CD4-positive, alpha-beta memory T cell (primary cell): ENCODE measurements at regions not wholly inside any gene's neighbourhood (a gene's known extent, or its start where the extent isn't known, plus 50 kb on each side); places are given as distances from the start of the nearest gene placed in this dataset.
"Not testable (repeated sequence)": the region's sequence is repeated elsewhere in the genome, so short reads cannot be mapped to it uniquely, and the experiment has no call there.

Experiments
- CTCF ChIA-PET: fragments of 350-600 bp; sonication (Branson Sonifier 250); formaldehyde crosslinking; loops from one replicate; lab custom pipeline; 2021; ENCODE audit warnings: inconsistent platforms; ENCODE audit not compliant: partially characterized antibody; lab: Charles Lee
- POLR2A ChIA-PET: fragments of 350-600 bp; sonication (Branson Sonifier 250); formaldehyde crosslinking; loops from one replicate; lab custom pipeline; 2021; ENCODE audit not compliant: partially characterized antibody; lab: Charles Lee
- DNase-seq, 5 donors: peaks; one replicate each; pipeline versions ENCODE4 v3.0.0 to v3.0.0-alpha.2; 2020 to 2022; ENCODE audit warnings: mixed read lengths in 1 of 5
- H3K27ac ChIP-seq: one replicate; pipeline ENCODE4 v1.7.0; 2013; ENCODE audit warnings: low read depth, low read length
- H3K27me3 ChIP-seq: 2 replicates; pipeline ENCODE4 v1.7.0; 2013; ENCODE audit warnings: mild to moderate bottlenecking, low read length, moderate library complexity; ENCODE audit not compliant: insufficient read depth
- H3K36me3 ChIP-seq: 2 replicates; pipeline ENCODE4 v1.7.0; 2013; ENCODE audit warnings: mild to moderate bottlenecking, low read length, moderate library complexity; ENCODE audit not compliant: insufficient read depth
- H3K4me1 ChIP-seq: 2 replicates; pipeline ENCODE4 v1.7.0; 2013; ENCODE audit warnings: mild to moderate bottlenecking, low read length, moderate library complexity; ENCODE audit not compliant: insufficient read depth
- H3K4me3 ChIP-seq, 2 donors: one replicate each; pipeline ENCODE4 v1.7.0; 2013; ENCODE audit warnings: low read length in 2 of 2, mild to moderate bottlenecking in 1 of 2
- H3K9me3 ChIP-seq, 2 donors: one replicate each; pipeline ENCODE4 v1.7.0; 2013; ENCODE audit warnings: low read length in 2 of 2, control low read depth in 1 of 2; ENCODE audit not compliant: control insufficient read depth in 1 of 2
- H3K27ac Mint-ChIP-seq, 7 donors: one replicate each; pipeline ENCODE4 v1.8.0; 2020 to 2021; ENCODE audit warnings: mixed read lengths in 7 of 7, mild to moderate bottlenecking in 6 of 7, inconsistent platforms in 3 of 7, moderate library complexity in 3 of 7
- H3K27me3 Mint-ChIP-seq, 2 donors: one replicate each; pipeline ENCODE4 v1.8.0; 2020 to 2021; ENCODE audit warnings: mixed read lengths in 2 of 2
- H3K36me3 Mint-ChIP-seq, 2 donors: one replicate each; pipeline ENCODE4 v1.8.0; 2020 to 2021; ENCODE audit warnings: mixed read lengths in 2 of 2, inconsistent platforms in 1 of 2, mild to moderate bottlenecking in 1 of 2
- H3K4me1 Mint-ChIP-seq, 4 donors: one replicate each; pipeline ENCODE4 v1.8.0; 2020 to 2021; ENCODE audit warnings: mixed read lengths in 4 of 4, mild to moderate bottlenecking in 1 of 4
- H3K4me3 Mint-ChIP-seq, 8 donors: one replicate each; pipeline ENCODE4 v1.8.0; 2020 to 2021; ENCODE audit warnings: mixed read lengths in 8 of 8, mild to moderate bottlenecking in 7 of 8, moderate library complexity in 6 of 8, inconsistent platforms in 3 of 8
- H3K9me3 Mint-ChIP-seq, 8 donors: one replicate each; pipeline ENCODE4 v1.8.0; 2020 to 2021; ENCODE audit warnings: mixed read lengths in 8 of 8, mild to moderate bottlenecking in 5 of 8, inconsistent platforms in 3 of 8, moderate library complexity in 1 of 8
- intact Hi-C: fragments of 100-400 bp; cut with micrococcal nuclease; formaldehyde crosslinking; loops from one replicate; pipeline ENCODE4 v1.15.1; 2023

DNA sequence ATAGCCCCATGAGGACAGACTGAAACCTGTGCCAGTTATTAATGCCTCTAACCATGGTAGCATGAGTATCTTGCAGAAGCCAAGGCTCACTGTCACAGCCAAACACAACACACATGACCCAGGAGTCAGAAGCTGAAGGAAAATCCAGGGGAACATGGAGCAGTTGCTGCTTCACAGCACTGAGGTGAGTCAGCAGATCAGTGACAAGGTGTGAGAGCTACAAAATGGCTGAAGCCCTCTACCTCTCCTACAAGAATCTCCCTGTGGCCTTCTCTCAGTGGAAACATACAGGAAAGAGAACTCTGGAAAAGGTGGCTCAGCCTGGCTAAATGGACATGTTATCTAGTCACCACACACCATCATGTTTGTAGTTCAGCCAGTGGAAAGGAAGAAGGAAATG lies 93.5 kb downstream of the NAB1 start:
- intact Hi-C loops = no loop called here
- POLR2A ChIA-PET = no interaction called here
- H3K9me3 ChIP-seq = no peaks in the 10 kb centered on the region
- Mint-ChIP-seq H3K27me3 (peaks cover 1 to 6% of the 10 kb centered on the region in 2 donors), H3K4me1 (no peaks in the 10 kb centered on the region), H3K4me3 (no peak overlapping the region), H3K9me3 (no peaks in the 10 kb centered on the region), H3K36me3 (no peaks in the 10 kb centered on the region), H3K27ac (peak overlapping the region in 1 of 7 donors; percentile 9)
- DNase-seq = no peak
- H3K27me3 ChIP-seq = no peaks in the 10 kb centered on the region
- CTCF ChIA-PET = interaction anchor here (1.2 kb wide), 1 partner anchor 38 kb away, joined by 3 read pairs; no protein-coding TSS in a partner anchor
- H3K27ac ChIP-seq = no peak overlapping the region
- H3K4me1 ChIP-seq = no peaks in the 10 kb centered on the region
- H3K4me3 ChIP-seq = no peak overlapping the region
- H3K36me3 ChIP-seq = no peaks in the 10 kb centered on the region

- Histone ChIP-seq H3K4me3 (no peak overlapping the region), H3K36me3 (no peaks in the 10 kb centered on the region), H3K27me3 (no peaks in the 10 kb centered on the region), H3K27ac (no peak overlapping the region), H3K4me1 (no peaks in the 10 kb centered on the region), H3K9me3 (no peaks in the 10 kb centered on the region)
- no peak for DNase-seq
- H3K4me3 Mint-ChIP-seq = no peak overlapping the region
- CTCF ChIA-PET = no interaction called here
- peaks cover 1 to 5% of the 10 kb centered on the region in 2 donors for H3K27me3 Mint-ChIP-seq
- no peak overlapping the region for H3K27ac Mint-ChIP-seq
- POLR2A ChIA-PET = no interaction called here
- no peaks in the 10 kb centered on the region for H3K4me1 Mint-ChIP-seq
- H3K36me3 Mint-ChIP-seq = no peaks in the 10 kb centered on the region
- intact Hi-C loops = no loop called here
- no peaks in the 10 kb centered on the region for H3K9me3 Mint-ChIP-seq
Measured at GRCh38 chr2:190744041-190744440, 95.2 kb downstream of the NAB1 start.

- H3K27me3 Mint-ChIP-seq = peaks cover 1 to 5% of the 10 kb centered on the region in 2 donors
- intact Hi-C loops = no loop called here
- Histone ChIP-seq H3K27ac (no peak overlapping the region), H3K27me3 (no peaks in the 10 kb centered on the region), H3K4me3 (no peak overlapping the region), H3K9me3 (no peaks in the 10 kb centered on the region), H3K36me3 (no peaks in the 10 kb centered on the region), H3K4me1 (no peaks in the 10 kb centered on the region)
- H3K27ac Mint-ChIP-seq = peak overlapping the region in 1 of 7 donors; percentile 5
- DNase-seq = no peak
- H3K9me3 Mint-ChIP-seq = no peaks in the 10 kb centered on the region
- no peak overlapping the region for H3K4me3 Mint-ChIP-seq
- H3K4me1 Mint-ChIP-seq = no peaks in the 10 kb centered on the region
- no peaks in the 10 kb centered on the region for H3K36me3 Mint-ChIP-seq
- POLR2A ChIA-PET = no interaction called here
- CTCF ChIA-PET = no interaction called here
Measured at GRCh38 chr2:190746971-190747761, 98.3 kb downstream of the NAB1 start.

- Mint-ChIP-seq H3K27ac (no peak overlapping the region), H3K4me1 (no peaks in the 10 kb centered on the region), H3K9me3 (no peaks in the 10 kb centered on the region), H3K4me3 (no peak overlapping the region), H3K27me3 (peaks cover 1 to 2% of the 10 kb centered on the region in 2 donors), H3K36me3 (no peaks in the 10 kb centered on the region)
- Histone ChIP-seq H3K9me3 (no peaks in the 10 kb centered on the region), H3K4me1 (no peaks in the 10 kb centered on the region), H3K4me3 (no peak overlapping the region), H3K27ac (no peak overlapping the region), H3K27me3 (no peaks in the 10 kb centered on the region), H3K36me3 (no peaks in the 10 kb centered on the region)
- POLR2A ChIA-PET = no interaction called here
- CTCF ChIA-PET = no interaction called here
- intact Hi-C loops = no loop called here
- no peak for DNase-seq
Measured at GRCh38 chr2:190748966-190749365, 100.1 kb downstream of the NAB1 start.

DNA sequence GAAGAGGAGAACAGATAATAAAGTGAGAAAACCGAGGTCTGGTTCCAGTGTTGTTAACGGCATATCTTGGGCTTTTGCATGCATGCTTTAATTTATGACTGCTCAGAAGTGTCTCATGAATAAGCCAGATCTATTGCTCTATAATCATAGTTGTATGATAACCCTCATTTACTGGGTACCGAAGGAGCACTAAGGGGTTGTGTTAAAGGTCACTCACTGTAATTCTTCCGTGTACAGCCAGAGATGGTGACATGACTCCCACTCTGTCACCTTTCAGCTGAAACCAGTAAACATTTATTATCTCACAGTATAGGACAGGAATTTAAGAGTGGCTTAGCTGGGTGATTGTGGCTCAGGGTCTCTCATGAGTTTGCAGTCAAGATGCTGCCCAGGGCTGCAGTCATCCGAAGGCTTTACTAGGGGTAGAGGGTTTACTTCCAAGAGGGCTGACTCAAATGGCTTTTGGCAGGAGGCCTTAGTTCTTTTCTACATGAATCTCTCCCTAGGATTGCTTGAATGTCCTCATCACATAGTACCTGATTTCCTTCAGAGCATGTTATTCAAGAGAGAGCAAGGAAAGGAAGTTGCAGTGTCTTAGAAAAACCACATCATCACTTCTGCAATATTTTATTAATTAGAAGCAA lies 107.0 kb downstream of the NAB1 start:
- Mint-ChIP-seq H3K4me3 (no peak overlapping the region), H3K36me3 (no peaks in the 10 kb centered on the region), H3K27ac (no peak overlapping the region), H3K9me3 (peaks cover 0 to 3% (median 0%) of the 10 kb centered on the region in 8 donors), H3K27me3 (peaks cover 0 to 8% of the 10 kb centered on the region in 2 donors), H3K4me1 (peaks cover 2 to 10% (median 3%) of the 10 kb centered on the region in 4 donors)
- intact Hi-C loops = no loop called here
- H3K27ac ChIP-seq = no peak overlapping the region
- ChIA-PET POLR2A (no interaction called here), CTCF (no interaction called here)
- no peak for DNase-seq
- no peaks in the 10 kb centered on the region for H3K9me3 ChIP-seq
- H3K36me3 ChIP-seq = no peaks in the 10 kb centered on the region
- H3K4me3 ChIP-seq = no peak overlapping the region
- H3K27me3 ChIP-seq = no peaks in the 10 kb centered on the region
- H3K4me1 ChIP-seq = no peaks in the 10 kb centered on the region

DNA sequence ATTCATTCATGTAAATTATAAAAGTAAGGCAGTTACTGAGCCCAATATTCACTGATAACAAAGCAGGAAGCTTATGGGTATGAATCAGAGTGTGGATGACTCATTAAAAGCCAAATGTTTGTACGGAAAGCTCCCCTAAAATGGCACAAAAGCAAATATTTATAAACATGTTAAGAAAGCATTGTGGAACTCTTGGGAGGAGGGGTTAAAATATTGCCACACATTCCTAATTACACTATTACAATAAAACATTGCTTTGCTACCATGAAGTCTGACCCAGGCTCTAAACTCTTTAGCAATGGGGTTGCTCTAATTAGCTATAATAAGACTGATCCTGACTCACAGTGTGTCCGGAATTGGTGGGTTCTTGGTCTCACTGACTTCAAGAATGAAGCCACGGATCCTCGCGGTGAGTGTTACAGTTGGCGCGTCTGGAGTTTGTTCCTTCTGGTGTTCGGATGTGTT lies 110.9 kb downstream of the NAB1 start:
- Histone ChIP-seq H3K4me3 (no peak overlapping the region), H3K27me3 (no peaks in the 10 kb centered on the region), H3K27ac (no peak overlapping the region), H3K4me1 (no peaks in the 10 kb centered on the region), H3K9me3 (no peaks in the 10 kb centered on the region), H3K36me3 (no peaks in the 10 kb centered on the region)
- ChIA-PET POLR2A (no interaction called here), CTCF (interaction anchor here (0.7 to 1.8 kb wide), 2 partner anchors 22 to 48 kb away, joined by 3 to 10 read pairs; no protein-coding TSS in a partner anchor)
- Mint-ChIP-seq H3K4me3 (peak overlapping the region; percentile 14 to 70 (median 50)), H3K36me3 (no peaks in the 10 kb centered on the region), H3K27ac (no peak overlapping the region), H3K4me1 (peaks cover 3 to 10% (median 4%) of the 10 kb centered on the region in 4 donors), H3K27me3 (peaks cover 0 to 8% of the 10 kb centered on the region in 2 donors), H3K9me3 (peaks cover 0 to 3% (median 0%) of the 10 kb centered on the region in 8 donors)
- DNase-seq = no peak
- intact Hi-C loops = no loop called here

DNA sequence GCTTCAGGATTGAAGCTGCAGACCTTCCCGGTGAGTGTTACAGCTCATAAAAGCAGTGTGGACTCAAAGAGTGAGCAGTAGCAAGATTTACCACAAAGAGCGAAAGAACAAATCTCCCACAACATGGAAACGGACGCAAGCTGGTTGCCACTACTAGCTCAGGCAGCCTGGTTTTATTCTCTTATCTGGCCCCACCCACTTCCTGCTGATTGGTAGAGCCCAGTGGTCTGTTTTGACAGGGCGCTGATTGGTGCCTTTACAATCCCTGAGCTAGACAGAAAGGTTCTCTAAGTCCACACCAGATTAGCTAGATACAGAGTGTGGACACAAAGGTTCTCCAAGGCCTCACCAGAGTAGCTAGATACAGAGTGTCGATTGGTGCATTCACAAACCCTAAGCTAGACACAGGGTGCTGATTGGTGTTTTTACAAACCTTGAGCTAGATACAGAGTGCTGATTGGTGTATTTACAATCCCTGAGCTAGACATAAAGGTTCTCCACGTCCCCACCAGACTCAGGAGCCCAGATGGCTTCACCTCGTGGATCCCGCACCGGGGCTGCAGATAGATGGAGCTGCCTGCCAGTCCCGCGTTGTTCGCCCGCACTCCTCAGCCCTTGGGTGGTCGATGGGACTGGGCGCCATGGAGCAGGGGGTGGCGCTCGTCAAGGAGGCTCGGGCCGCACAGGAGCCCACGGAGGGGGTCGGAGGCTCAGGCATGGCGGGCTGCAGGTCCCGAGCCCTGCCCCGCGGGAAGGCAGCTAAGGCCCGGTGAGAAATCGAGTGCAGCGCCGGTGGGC lies 111.7 kb downstream of the NAB1 start:
- intact Hi-C loops, H3K27me3 Mint-ChIP-seq: not testable (repeated sequence)

More for the DNA sequence above, 111.7 kb downstream of the NAB1 start:
- H3K4me1 ChIP-seq, H3K4me3 ChIP-seq, H3K27ac ChIP-seq, H3K9me3 Mint-ChIP-seq, H3K36me3 ChIP-seq, DNase-seq, H3K9me3 ChIP-seq, H3K27ac Mint-ChIP-seq, H3K36me3 Mint-ChIP-seq, H3K27me3 ChIP-seq, H3K4me1 Mint-ChIP-seq, POLR2A ChIA-PET: not testable (repeated sequence)
- H3K4me3 Mint-ChIP-seq = peak overlapping the region in 7 of 8 donors; percentile 43 to 70 (median 50)
- CTCF ChIA-PET = interaction anchor here (0.7 to 1.8 kb wide), 2 partner anchors 22 to 1250 kb away, joined by 3 to 10 read pairs; no protein-coding TSS in a partner anchor
